DMS153 (cell line): ENCODE measurements at regions not wholly inside any gene's neighbourhood (a gene's known extent, or its start where the extent isn't known, plus 50 kb on each side); places are given as distances from the start of the nearest gene placed in this dataset.
A peak's percentile ranks its signal among the peaks of the same experiment; 100 is the strongest.

Experiments
- DNase-seq: peaks from one replicate; lab custom pipeline; 2025; lab: John Stamatoyannopoulos, UW

DNA sequence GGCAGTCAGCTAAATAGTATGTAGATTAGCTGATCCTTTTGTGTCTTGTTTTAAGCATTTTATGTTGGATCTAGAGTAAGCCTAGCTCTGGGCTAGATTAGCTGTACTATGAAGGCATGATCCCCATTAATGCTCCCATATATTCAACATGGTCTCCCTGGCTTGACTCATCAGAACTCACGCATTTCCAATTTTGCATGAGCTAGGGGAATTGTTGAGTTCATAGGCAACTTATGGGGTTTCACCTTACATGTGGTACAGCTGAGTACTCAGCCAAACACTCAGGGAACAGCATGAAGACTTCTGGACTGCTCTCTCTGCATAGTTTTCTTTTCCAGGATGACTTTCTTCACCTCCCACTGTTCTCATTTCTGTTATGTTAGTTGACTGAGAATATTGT is 248.2 kb downstream of the TMX3 start:
- DNase-seq = no peak

DNA sequence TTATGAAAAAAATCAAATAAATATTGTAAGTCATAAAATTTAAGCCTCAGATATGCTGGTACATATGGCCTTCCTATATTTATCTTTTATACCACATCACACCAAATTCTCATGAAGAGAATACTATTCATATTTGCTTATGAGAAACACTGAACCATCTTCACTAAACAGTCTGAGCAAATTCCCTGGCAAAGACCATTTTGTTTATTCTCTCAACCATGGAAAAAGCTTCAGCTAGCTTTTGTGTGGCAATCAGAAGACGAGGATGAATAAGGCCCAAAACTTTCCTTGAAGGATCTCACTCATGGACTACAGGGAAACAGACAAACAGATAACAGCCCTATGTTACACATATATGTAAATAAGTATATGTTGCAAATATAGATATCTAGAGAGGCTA is 252.1 kb downstream of the TMX3 start:
- DNase-seq = no peak

DNA sequence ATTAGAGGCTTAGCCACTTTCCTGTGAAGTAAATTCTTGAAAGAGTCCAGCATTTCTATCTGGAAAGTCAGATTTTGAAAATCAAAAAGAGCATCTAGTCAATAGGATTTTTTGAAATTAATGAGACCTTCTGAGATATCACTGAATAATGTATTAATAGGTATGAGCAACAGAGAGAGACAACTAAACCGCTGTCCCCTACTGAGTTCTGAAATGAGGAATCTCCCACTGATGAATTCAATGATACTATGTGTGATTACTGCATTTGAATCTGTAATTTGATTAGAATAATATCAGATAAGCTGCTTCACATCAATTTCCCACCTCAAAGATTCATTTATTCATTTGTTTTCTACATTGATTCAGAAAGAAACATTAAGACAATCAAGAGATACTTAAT is 252.8 kb downstream of the TMX3 start:
- no peak for DNase-seq

DNA sequence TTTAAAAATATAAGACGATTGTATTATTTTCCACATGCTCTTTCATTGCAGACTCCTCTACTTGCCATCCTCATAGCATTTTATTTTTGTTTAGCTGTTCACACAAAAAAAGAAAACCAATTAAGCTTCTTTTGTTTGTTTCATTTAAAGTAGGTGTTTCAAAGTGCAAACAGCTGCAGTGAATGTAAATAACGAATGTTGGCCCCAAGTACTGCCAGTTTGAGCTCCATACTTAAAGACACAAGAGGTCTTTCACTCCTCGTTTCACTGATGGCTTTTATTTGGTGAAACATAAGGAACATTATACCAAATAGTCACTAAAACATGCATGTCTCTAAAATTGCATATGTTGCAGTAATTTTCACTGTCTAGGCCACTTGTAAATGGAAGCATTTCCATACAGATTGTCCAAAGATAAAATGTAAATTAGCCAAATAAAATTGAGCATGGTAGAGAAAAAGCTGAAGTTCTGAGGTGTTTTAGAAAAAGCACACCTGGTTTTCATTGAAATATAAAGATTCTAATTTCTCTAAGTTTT is 253.4 kb downstream of the TMX3 start:
- DNase-seq = no peak

DNA sequence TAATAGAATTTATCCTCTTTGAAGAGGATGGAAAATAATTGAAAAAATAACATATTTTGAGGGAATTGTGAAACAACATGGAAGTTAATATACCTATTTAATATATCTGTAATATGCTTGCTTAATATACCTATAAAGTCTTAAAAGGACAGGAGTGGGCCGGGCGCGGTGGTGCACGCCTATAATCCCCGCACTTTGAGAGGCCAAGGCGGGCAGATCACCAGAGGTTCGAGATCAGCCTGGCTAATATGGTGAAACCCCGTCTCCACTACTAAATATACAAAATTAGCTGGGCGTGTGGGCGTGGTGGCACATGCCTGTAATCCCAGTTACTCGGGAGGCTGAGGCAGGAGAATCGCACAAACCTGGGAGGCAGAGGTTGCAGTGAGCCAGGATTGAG is 254.9 kb downstream of the TMX3 start:
- no peak for DNase-seq

DNA sequence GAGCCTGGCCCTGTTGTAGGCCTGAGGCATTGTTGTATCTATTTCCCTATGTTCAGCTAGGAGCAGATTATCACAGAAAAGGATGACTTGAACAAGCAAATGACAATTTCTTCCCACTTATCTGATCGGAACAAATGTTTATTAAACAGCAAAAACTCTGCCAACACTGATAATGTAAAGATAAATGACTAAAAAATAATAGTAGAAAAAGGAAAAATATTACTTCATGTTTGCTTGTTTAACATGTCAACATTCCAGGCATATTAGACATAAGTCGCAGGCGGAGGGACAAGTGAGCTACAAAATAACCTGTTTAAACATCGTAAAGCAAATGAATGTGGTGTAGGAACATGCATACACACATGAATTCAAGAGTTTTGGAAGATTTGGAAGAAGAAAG is 257.9 kb downstream of the TMX3 start:
- no peak for DNase-seq

DNA sequence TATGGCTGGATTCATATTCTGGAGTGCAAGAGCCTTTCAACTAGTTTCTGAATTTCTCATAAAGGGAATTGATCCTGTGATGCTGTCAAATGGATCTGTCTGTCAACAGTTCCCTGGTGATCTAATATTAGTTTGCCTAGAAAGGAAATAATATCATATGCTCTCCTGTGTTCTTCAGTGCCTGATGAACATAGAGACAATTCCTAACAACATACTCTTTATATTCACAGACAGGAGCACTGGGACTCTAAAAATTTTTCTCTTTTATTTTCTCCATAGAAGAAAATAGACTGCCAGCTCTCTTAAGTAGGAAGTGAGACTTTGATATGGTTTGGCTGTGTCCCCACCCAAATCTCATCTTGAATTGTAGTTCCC is 259.7 kb downstream of the TMX3 start:
- no peak for DNase-seq

DNA sequence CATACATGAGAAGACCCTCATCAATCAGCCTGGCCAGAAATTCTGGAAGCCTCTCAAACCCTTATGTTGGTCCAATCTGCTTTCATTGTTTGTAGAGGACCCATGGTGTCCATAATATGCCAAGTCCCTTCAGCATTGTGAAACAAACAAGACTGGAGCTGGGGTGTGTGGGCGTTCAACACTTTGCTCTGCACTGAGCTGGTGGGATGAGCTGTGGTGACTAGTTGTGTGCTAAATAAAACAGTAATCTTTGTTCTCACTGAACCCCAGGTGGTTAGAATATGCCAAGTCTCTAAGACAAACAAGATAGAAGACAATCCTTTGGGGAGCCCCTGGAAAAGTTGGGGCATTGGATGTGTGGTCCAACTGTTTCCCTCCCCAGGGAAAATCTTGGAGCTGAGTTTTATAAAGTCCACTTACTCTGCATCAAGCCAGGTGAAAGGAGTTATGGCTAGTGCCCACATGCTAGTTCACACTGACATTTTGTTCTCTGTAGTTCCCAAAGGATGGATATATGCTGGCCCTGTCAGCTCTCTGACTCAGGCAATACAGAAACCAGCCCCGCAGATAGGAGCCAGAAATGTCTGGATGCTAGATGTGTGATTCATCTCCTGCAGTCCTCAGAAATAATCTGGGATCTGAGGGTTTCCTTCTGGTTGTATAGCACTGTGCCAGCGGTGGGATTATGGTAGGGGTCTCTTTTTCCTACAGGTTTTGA is 260.2 kb downstream of the TMX3 start:
- DNase-seq = no peak

DNA sequence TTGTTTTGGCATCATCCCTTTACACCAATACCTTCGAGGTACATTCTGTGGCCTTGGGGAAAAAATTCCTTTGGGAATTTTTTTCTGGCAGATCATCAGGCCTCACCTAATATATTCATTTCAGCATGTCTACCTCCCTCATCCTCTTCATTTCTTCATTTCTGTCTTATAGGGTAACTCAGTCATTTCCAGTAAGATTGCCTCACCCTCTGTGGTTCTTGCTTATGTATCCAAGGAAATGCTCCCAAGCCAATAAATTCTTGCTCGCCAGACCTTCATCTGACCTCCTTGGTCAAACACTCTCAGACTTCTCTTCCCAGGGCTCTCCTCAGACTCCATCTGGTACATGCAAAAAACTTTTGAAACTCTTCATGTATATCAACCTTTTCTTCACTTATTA is 265.6 kb downstream of the TMX3 start:
- DNase-seq = no peak

DNA sequence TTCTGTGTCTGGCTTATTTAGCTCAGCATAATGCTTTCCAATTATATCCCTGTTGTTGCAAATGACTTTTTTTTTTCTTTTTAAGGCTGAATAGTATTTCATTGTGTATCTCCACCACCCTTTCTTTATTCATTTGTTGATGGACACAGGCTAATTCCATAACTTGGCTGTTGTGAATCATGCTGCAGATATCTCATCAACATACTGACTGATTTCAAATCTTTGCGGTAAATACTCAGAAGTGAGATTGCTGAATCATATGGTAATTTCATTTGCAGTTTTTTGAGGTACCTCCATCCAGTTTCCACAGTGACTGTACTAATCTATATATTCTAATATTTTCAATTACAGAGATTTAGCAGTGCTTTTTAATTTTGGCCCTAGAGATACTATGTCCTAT is 266.2 kb downstream of the TMX3 start:
- DNase-seq = no peak

DNA sequence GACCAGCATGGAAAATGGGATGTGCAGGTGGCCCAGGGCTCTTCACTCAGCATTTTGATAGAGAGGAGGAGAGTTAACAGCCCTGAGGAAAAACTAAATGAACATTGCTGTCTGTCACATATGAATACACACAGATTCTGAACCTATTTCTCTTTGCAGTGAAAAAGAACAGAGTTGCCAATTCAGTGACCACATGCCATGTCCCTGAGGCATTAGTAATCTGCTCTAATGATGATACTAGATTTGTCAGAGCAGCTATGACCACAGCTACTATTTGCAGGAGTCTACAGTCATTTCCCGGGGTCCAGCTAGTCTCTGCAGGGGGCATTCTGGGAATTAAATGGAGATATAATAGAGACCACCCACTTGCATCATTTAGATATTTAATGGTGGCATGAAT is 267.6 kb downstream of the TMX3 start:
- no peak for DNase-seq

DNA sequence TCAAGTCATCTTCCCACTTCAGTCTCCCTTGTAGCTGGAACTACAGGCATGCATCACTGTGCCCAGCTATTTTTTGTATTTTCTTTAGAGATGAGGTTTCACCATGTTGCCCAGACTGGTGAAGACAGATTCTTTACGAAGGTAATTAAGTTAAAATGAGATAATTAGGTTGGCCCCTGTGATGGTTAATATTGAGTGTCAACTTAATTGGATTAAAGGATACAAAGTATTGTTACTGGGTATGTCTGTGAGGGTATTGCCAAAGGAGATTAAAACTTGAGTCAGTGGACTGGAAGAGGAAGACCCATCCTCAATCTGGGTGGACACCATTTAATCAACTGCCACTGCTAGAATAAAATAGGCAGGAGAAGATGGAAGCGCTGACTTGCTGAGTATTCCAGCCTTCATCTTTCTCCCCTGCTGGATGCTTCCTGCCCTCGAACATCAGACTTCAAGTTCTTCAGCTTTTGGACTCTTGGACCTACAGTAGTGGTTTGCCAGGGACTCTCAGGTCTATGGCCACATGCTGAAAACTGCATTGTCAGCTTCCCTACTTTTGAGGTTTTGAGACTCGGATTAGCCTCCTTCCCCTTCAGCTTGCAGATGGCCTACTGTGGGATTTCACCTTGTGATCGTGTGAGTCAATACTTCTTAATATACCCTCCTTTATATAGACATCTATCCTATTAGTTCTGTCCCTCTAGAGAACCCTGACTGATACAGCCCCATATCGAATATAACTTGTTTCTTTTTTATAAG is 269.1 kb downstream of the TMX3 start:
- no peak for DNase-seq

DNA sequence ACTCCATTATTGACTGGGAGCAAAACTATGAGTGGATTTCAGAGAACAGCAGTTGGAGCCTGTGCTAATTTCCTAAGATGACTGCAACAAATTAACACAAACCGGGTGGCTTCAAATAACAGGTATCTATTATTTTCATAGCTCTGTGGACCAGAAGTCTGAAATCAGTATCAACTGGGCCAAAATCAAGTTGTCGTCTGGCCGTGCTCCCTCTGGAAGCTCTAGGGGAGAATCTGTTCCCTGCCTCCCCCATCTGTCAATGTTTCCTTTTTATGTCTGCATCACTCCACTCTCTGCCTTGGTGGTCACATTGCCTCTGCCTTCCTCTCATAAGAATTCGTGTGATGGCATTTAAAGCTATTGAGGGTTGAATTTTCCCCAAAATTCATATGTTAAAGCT is 269.8 kb downstream of the TMX3 start:
- DNase-seq = no peak

DNA sequence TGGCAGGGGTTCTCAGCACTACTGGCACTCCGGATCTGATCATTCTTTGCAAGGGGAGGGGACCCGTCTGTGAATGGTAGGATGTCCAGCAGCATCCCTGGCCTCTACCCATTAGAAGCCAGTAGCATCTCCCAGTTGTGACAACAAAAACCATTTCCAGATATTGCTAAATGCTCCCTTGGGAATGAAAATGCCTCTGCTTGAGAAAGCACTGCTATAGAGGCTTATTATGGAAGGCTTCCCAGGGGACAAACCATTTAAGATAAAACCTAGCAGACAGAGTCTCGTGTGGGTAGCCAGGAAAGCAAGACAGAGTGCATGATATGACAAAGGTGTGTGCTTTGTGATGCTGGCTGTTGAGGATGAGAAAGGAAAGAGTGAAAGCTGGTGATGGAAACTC is 273.7 kb downstream of the TMX3 start:
- no peak for DNase-seq

DNA sequence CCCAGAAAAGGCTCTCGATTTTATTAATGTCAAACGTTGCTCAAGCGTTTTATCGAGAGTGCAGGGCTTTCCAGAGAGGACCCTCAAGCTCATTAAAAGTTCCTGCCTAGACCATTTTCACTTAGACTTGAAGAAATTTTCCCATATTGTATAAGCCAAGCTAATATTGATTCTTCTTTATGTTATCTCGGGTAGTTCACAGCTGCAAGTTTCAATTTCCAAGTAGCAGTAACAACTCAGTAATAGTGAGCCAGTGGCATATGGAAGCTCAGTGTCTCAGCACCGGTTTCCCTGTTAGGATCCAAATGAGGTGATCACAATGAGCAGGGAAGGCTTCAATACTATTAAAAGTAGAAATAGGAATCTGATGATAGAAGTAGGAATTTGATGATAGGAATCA is 274.5 kb downstream of the TMX3 start:
- no peak for DNase-seq

DNA sequence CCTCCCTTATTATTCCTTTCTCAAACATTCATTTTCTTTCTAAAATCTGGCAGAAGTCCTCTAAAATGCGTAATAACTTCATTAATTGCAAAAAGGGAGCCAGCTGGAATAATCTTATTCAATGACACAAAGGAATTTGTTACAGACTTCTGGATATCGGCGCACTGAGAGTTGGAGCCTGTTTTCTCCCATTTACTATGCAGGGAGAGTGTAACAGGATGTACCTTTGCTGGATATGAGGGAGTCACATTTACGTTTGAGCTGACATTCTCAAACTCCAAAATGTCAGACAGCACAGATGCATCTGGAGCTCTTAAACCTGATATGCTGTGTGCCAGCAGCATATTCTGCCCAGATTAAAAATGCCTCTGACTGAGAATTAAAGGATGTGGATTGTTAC is 275.3 kb downstream of the TMX3 start:
- no peak for DNase-seq

DNA sequence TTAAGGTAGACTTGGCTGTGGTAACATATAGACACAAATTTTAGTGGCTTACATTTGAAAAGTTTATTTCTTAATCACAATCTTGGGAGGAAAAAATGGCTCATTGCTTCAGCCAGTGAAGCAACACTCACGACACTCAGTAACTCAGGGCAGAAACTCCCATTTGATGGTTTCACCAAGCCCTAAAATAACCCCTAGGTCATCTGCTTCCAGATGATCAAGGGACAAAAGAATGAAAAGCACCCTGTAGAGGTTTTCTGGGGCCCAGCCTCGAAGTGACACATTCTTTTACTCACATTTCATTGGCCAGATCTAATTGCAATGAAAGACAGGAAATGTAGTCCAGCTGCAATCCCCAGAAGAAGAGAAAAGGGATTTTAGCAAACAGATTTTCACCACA is 275.9 kb downstream of the TMX3 start:
- DNase-seq = no peak

DNA sequence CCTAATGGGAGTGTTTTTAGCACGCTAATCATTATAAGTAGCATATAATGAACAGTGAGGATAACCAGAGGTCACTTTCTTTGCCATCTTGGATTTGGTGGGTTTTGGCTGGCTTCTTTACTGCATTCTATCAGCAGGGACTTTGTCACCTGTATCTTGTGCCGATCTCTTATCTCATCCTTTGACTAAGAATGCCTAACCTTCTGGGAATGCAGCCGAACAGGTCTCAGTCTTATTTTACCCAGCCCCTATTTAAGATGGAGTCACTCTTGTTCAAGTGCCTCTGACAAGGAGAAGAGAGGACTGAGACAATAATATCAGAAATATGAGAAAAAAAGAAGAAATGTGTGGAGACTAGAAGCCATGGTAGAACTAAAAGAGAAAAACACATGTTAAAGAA is 276.4 kb downstream of the TMX3 start:
- DNase-seq = no peak

DNA sequence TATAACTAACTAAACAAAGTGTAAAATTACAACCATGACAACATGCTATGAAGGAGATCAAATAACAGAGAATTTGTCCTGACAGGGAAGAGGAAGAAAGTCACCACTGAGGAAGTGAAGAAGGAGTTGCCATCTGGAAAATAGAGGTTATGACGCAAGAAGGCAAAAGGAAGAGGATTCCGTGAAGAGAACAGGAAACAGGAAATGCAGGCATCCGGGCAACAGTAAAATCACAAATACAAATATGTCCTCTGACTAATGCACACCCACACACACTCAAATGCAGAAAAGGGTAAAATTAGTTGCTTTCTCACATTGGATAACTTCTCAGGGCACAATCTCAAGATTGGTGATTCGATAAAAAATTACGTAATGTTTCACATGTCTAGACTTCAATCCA is 278.4 kb downstream of the TMX3 start:
- DNase-seq = peak; percentile 16

DNA sequence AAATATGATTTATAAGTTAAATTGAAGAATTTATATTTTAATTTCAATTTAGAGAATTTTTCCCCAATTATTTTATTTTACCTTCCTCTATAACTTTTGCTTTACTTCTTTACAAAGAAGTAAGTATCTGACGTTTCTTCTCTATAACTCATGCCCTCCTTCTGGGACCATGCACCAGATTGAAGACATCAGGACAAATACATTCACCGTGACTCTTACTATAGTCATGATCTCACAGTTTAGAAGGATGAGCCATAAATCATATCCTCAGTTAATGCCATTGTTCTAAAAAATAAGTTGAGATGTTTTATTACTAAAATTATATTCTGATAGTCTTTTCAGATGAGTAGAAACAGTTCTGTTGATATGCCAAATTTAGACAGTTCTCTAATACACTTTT is 279.3 kb downstream of the TMX3 start:
- no peak for DNase-seq

DNA sequence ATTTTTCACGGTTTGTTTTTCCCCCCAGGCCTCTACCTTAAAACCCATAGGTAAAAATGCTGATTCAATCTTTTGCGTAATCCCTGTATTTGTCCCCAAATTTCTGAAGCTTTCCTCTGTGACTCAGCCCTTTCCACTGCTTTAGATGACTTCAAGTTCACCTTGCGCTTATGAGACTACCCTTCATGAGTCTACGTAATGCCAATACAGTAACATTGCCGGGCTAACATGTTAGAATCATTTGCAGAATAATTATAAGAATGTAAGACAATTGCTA is 283.0 kb downstream of the TMX3 start:
- DNase-seq = no peak

DNA sequence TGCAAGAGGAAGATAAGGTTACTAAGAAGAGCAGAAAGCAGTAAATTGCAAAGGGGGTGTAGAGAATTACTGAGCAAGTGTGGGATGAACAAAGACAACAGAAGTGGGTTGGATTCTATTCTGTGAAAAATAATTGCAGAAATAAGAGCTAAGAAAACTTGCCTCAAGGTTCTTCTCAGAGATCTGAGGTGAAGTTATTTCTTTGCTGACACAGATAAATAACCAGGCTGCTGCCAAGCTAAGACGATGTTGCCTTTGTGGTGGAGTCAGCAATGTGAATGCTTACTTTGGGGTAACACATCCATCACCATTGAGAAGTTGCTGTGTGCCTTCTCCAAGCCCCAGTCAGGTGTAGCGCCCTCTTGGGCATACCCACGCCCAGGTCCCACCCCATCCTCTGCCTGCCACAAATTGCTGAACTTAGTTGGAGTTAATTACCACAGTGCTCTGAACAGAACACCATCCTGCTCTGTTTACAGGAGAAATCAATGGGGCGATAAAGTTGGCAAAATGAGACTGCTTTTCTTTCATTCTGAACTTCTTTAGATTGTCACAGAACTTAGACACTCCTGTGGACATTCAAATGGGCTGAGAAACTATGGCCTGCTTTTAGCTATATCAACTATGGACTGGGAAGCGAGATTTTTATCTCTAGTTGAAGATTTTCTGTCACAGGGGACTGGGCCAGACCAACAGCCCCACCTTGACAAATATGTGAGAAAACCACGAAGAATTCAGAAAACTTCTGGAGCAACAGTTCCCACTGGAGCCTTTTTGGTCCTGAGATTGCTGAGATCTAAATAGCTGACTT is 283.6 kb downstream of the TMX3 start:
- DNase-seq = no peak

DNA sequence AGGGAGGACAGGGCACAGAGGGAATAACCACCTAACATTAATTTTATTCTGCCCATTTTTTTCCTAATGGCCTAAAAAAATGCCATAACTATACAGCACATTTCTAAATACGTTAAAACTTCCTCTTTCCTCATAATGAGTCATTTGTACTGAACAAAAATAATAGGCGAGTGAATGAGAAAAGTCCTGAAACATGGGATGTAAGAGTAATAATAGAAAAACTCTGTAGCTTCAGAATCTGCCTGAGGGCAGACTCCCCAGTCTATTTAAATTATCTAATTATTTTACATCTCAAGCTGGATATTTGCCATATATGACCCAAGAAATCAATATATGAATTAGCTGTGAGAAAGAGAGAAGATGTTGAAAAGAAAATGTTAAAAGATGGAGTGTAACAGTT is 285.1 kb downstream of the TMX3 start:
- DNase-seq = no peak
